Breast epithelium (tissue), 3 donors: ENCODE measurements at regions not wholly inside any gene's neighbourhood (a gene's known extent, or its start where the extent isn't known, plus 50 kb on each side); places are given as distances from the start of the nearest gene placed in this dataset.

ENCODE experiments used
- POLR2A ChIP-seq: fragments of 450-650 bp; IDR thresholded peaks from one replicate; pipeline ENCODE4 v1.6.1; 2016; ENCODE audit warnings: antibody characterized with exemption, mild to moderate bottlenecking, moderate library complexity
- POLR2AphosphoS5 ChIP-seq, 3 donors: sonication (generic); formaldehyde crosslinking; IDR thresholded peaks; one replicate each; pipeline ENCODE4 v1.6.1; 2017; ENCODE audit warnings: antibody characterized with exemption in 3 of 3

DNA sequence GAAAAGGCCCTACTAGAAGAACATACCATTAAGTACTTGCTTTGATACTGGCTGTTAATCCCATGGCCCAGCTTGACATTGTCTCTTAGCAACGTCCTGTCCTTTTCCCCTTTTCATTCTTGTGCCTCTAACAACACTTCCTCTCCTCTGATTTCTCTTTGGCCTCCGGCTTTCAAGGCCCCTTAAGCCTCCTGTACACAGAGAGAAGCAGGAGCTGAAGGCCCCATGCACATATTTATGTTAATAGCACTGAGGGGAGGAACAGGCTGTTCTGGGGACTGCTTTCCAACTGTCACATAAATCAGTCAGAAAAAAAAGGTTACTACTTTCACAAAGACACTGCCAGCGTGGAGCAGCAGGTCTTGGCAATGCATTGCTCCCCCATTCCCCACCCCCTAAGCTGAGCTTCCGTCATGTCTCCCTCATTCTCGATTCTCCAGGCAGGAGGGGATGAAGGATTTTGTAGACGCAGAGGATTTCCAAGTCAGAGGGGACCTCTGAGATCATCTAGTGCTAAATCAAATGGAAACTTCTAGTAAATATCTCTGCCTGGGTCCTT is 257.4 kb upstream of the ADAMTS9 start:
- TF ChIP-seq POLR2A (no peak), POLR2AphosphoS5 (IDR thresholded peaks at IDR 0.05) (no peak)
